Stimulated activated CD8-positive, alpha-beta memory T cell treated with anti-CD3 and anti-CD28 coated beads, Interleukin-2, amount 100 ng/mL, for 1 hour (primary cell): ENCODE measurements at regions not wholly inside any gene's neighbourhood (a gene's known extent, or its start where the extent isn't known, plus 50 kb on each side); places are given as distances from the start of the nearest gene placed in this dataset.
A peak's percentile ranks its signal among the peaks of the same experiment; 100 is the strongest.

ENCODE experiments used
- DNase-seq, 2 donors: peaks; one replicate each; pipeline ENCODE4 v3.0.0-alpha.2; 2020; ENCODE audit warnings: low read depth in 2 of 2

DNA sequence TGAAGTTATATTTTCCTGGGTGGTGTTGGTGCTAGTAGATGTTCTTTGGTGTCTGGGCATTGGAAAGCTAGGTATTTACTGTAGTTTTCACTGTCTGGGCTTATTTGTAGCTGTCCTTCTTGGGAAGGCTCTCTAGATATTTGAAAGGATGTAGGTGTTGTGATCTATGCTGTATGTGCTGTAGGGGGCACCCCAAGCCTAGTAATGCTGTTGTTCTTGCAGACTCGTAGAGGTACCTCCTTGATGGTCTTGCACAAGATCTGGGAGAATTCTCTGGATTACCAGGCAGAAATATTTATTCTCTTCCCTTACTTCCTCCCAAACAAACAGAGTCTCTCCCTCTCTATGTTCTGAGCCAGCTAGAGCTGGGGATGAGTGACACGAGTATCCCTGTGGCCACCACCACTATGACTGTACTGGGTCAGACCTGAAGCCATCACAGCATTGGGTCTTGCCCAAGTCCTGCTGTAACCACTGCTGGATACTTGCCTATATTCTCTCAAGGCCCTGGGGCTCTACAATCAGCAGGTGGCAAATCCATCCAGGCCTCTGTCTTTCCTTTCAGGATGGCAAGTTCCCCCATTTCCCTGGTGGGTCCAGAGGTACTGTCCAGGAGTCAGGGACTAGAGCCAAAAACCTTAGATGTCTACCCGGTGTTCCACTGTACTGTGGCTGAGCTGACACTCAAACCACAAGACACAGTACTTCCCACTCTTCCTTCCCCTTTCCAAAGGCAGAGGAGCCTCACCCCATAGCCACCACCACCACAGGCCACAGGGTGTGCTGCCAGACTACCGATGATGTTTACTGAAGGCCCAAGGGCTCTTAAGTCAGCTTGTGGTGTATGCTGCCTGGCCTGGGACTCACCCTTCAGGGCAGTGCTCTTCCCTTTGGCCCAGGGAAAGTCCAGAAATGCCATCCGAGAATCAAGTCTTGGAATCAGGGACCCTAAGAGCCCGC is 195.2 kb upstream of the DPPA4 start:
- peak; percentile 4 to 5 for DNase-seq

DNA sequence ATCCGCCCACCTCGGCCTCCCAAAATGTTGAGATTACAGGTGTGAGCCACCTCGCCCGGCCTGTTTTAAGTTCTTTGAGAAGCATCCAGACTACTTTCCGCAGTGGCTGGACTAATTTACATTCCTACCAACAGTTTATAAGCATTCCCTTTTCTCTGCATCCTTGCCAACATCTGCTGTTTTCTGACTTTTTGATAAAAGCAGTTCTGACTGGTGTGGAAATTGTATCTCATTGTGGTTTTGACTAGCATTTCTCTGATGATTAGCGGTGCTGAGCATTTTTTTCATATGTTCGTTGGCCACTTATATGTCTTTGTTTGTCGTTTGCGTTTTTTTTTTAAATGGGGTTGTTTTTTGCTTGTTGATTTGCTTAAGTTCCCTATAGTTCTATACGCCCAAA is 208.4 kb upstream of the DPPA4 start:
- DNase-seq: no peak

DNA sequence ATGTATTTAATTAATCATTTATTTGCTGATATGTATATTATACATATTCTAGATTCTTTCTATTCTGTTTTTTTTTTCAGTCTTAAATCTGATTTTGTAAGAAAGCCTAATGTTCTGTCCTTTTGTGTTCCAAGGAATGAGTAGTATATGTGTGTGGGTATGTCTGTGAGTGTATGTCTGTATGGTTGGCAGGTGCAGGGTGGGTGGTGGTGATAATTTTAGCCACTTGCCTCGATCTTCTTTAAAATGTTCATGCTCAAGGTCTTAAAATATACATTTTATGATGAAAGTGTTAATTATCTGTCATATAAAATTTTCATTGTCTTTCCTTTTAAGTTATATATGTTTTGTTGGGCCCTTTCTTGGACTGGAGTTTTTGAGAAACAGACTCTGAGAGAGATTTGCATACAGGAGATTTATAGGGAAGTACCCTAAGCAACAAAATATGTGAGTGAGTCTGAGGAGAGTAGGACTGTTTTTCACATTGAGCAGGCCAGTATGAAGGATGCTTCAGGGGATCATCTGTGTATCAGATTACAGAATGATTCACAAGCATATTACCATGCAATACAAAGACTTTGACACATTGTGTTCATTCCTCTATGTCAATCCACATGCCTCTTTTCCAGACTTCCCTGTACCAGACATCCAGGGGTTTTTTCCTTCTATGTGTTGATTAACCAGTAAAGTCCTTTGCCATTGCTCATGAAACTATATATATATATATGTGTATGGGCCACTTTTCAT is 211.0 kb upstream of the DPPA4 start:
- DNase-seq: no peak

DNA sequence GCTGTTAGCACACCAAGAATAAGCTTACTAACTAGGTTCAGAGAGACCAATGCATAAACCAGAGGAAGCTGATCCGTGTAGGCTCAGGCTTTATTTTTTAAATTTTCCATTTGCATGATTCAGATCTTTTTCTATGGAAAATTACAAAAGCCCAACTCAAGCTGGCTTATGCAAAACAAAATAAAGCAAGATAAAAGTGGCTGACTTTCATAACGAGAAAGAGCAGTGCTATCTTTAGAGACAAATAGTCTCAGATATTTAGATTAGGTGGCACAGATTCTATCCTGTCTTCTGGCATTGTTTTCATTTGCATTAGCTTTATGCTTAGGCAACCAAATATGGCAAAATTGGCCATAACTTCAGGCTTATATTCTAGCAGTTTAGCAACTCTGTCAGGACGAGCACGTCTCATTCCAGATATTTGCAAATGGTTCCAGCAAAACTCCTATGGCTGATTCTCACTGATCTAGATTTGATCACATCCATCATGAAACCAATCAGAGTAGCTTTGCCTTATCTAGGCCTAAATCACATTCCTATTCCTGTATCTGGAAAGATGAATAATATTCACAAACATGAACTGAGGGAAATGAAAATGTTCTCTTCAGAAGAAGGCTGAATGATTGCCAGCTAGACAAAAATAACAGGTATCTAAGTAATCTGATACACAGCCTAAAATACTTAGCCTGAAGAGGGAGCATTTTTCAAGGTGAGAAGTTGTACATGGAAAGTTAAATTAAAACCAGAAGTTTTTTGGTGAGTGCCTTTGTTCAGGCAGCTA is 216.4 kb upstream of the DPPA4 start:
- DNase-seq: no peak

DNA sequence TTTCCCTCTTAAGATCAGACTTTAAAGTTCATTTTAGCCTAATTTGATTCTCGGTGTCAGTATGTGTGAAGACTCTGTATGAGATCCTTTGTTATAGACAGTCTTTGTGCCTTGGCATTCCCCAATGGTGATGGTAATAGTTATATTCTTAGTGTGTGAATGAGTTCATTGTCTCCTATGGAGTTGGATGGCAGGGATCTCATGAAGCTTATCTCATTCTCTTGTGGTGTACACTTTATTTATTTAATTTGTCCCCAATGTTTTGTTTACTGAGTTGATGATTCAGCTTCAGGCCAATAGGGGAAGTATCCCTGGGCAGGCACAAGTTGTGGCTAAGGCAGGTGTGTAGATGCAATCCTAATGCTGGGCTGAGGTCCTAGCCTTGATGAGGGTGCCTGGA is 222.0 kb upstream of the DPPA4 start:
- no peak for DNase-seq

DNA sequence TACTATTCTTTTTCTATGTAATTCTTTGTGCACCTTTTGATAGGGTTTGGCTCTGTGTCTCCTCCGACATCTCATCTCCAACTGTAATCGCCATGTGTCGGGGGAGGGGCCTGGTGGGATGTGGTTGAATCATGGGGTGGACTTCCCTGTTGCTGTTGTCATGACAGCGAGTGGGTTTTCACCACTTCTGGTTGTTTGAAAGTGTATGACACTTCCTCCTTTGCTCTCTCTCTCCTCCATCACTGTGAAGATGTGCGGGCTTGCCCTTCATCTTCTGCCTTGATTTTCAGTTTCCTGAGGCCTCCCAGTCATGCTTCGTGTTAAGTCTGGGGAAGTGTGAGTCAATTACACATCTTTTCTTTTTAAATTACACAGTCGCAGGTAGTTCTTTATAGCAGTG is 225.8 kb upstream of the DPPA4 start:
- DNase-seq: no peak

DNA sequence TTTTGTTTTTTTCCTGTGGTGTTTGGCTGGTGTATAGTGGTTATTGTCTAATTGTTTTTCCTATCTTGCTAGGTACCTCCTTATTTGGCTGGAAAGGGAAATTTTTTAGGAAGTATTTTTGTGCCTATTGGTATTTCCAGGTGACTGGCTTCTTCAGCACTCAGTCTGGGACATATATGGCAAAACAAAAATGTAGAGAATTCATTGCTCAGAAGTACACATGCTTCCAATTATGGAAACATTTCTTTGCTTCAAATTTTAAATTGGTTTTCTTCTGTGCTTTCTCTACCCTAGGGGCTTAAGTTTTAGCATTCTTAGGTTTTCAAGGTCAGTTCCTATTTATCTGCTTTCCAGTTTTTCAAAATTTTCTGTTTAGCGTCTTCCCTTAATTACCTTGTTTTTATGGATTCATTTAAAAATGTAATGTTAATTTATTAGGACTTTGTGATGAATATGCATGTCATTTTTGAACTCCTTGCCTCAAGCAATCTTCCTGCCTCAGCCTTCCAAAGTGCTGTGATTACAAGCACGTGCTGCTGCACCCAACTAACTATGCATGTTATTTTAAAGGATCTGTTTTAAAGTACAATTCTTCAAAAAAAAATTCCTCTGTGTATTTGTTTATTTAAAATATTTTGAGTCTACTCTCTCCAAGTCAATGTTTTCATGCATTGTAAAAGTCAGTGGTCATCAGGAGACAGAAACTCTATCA is 231.9 kb upstream of the DPPA4 start:
- no peak for DNase-seq

DNA sequence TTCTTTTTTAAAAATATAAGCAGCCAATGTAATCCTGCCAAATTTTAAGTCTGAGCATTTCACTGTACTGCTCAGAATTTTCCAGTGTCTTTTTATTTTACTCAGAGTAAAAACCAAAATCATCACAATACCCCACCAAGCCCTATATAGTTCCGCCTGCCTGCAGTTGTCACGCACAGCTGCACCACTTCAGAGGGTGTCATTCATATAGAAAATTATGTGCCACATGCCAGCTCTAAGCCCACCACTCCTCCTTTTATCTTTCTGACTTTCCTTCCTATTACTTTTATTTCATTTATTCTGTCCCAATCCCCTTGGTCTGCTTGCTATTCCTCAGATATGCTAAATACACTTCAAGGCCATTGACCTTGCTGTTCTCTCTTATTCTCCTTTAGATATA is 233.1 kb upstream of the DPPA4 start:
- no peak for DNase-seq

DNA sequence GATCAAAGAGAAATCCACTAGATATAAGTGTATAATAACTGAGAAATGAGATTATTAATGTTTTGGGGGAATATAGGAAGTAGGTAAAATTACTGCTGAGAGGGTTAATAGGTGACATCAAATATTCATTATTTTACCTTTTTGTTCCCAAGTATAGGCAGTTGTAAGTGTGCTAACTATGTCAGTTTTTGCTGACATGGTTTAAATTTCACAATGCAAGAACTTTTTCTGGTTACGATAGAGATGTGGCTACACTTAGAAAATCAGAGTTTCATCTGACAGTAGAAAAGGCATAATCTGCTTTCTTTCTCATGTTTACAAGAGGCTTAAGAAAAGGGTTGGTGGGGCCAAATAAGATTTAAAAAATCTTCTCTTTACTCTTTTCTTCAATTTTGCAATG is 235.0 kb upstream of the DPPA4 start:
- no peak for DNase-seq

DNA sequence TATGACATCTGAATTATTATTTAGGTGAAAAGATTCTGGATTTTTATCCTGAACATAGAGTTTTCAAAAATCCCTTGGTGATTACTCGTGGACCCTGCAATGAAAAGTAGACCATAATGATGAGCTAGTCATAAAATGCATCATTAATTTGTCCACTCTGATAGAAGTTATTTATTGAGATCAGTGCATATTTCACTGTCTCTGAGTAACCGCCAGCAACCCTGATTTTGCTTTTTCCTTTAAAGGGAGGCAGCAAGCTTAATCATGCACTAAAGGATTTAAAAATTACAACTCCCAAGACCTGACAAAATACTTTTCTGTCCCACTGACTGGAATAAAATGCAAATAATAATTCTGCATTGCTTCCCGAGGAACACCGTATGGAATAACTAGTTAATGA is 259.6 kb upstream of the DPPA4 start:
- DNase-seq: no peak

DNA sequence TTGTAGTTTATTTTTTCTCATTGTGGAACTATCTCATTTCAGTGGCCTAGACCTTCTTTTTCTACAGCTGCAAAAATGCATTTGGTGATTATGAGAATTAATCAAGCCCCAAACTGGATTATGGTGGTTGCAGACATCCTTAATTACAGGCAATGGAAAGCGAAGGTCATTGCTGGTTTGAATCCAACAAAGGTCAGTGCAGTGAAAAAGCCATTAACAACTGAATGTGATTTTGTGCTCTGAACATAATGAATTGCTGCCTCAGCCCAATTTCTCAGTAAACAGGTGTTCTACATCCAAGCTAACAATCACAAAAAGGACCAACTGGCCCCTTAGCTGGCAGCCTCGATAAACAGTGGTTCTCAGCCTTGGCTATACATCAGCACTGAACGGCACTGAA is 260.1 kb upstream of the DPPA4 start:
- DNase-seq: no peak

DNA sequence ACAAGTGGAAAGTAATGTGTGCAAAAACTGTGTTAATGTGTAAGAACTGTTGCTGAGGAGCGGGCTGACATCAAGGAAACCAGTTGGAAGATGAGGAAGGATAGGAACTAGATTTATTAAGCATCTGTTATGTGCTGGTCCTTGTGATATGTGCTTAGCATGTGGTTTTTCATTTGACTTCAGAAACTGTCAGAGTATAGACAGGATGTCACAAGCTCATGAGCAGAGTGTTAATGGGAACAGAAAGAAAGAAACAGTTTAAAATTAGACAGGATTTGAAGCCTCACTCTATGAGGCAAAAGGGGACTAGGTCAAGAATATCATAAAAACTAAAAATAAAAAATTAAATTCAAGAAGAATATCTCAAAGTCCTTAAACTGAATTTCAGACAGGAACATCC is 270.6 kb upstream of the DPPA4 start:
- no peak for DNase-seq

DNA sequence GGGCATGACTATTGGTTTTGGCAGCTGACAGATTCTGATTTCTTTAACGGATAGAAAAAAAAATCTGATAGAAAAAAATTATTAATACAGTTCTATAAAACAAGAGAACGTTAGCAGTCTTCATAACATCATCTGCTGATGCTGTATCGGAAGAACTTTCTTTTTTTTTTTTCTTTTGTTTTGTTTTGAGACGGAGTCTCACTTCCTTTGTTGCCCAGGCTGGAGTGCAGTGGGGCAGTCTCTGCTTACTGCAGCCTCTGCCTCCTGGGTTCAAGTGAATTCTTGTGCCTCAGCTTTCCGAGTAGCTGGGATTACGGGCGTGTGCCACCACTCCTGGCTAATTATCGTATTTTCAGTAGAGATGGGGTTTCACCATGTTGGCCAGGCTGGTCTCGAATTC is 271.2 kb upstream of the DPPA4 start:
- no peak for DNase-seq

DNA sequence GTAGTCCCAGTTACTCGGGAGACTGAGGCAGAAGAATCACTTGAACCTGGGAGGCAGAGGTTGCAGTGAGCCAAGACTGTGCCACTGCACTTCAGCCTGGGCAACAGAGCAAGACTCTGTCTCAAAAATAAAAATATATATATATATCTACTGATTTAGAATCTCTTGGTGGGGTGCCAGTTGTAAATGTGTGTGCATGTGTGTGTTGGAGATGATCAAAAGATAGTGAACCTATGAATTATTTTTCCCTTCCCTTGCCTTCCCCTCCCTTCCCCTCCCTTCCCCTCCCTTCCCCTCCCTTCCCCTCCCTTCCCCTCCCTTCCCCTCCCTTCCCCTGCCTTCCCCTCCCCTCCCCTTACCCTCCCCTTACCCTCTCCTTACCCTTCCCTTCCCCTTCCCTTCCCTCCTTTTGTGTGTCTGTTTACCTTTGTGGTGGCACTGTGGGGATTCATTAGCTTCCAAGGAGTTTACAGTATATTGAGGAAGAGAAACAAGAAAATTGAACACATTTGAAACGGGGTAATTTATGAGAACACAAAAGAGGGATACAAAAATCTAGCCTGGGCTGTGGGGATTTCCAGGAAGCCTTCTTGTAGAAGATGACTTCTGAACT is 281.5 kb upstream of the DPPA4 start:
- DNase-seq: no peak

DNA sequence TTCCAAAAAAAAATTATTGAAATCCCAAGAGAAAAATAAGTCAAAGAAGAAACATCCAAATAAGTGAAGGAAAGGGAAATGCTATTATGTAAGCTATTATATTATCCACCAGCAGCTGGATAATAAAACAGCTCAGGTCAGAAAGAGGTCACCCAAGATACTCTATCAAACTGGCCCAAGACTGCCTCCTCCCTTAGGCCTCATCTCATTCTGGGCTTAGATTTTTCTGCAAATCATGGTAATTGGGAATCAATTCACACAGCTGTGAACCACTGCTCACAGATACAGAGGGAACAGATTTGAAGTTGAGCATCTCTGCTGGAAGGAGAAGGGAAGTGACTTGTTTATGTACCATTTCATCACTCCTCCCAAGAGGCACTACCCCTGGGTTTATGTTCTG is 294.6 kb upstream of the DPPA4 start:
- no peak for DNase-seq

DNA sequence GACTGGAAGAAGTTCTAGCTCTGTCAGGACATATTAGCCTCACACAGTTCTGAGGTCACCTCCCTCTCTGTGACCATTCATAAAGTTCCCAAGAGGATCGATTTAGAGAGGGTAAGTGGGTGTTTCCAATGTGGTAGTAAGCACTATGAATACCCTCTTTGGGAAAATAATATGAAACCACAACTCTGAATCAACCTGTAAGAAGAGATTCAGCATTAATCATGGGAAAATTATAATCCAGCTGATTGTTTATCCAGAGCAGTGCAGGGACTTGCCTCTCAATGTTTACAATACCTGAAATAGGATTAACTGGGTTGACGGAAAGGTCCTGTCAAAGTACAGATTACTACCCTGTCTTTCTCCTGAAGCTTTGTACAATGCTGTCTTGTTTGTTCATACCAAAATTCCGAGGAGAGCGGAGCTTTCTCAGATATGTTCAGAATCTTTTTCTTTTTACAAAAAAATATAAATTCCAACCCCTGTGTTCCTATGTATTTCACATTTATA is 302.9 kb upstream of the DPPA4 start:
- no peak for DNase-seq

DNA sequence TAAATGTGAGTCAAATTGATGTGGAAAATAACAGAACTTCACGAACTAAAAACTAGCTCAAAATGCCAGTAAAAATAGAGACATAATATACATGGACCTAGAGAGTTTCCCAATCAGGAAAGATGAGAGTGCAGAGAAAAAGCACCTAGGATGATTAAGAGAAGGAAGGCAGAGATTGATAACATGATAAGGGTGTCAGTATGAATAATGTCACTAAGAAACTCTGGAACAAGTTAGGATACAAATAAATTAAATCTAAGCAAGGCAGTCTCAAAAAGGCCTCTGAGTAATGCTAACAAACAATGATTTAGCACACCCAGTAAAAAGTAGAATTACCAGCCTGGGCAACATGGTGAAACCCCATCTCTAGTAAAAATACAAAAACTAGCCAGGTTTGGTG is 304.7 kb upstream of the DPPA4 start:
- no peak for DNase-seq

DNA sequence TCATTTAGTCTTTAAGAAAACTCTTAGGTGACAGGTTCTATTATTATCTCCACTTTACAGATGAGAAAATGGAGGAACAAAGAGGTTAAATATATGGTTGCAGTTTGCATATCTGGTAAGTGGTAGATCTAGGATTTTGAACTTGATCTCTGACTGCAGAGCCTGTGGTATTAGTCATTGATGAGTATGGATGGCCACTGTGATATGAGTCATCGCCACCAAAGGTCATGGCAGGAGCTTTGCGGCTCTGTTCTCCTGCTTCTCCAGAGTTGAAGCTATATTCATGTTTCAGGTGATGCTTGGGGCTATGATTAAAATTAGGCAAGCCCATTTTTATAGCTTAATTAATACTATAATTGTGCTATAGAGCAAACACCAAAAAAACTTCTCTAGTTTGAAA is 306.2 kb upstream of the DPPA4 start:
- no peak for DNase-seq

DNA sequence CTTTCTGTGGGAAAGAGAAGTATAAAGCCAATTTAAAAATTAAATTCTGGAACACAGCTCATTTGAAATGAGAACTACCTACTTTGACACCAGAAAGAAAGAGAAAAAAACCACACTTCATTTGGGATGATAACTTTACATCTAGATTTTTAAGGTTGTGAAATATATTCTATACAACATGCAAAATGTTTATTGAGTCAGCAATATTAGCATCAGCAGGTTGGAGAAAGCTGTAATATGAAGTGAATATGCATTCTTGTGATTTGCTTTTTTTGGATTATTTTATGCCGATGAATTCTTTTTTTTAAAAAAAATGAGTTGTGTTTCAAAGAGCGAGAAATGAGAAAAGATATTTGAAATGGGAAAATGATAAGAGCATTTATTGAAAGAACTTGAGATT is 307.0 kb upstream of the DPPA4 start:
- DNase-seq: no peak

DNA sequence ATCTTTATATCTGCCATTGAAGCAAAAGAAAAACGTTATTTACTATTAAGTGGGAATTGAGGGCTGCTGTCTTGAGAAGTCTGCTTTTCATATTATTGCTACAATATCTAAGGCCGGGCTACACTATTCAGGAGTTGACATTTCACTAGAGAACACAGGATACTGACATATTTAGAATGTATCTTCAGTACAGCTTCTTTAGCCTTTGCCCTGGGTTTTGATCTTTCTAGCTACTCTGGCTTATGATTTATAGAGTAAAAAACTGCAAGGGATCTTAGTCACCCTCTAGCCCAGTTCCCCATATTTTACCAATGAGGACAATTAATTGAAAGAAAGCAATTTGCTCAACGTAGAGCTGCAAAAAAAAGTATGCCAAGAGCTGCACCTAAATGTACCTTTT is 307.4 kb upstream of the DPPA4 start:
- DNase-seq: no peak

DNA sequence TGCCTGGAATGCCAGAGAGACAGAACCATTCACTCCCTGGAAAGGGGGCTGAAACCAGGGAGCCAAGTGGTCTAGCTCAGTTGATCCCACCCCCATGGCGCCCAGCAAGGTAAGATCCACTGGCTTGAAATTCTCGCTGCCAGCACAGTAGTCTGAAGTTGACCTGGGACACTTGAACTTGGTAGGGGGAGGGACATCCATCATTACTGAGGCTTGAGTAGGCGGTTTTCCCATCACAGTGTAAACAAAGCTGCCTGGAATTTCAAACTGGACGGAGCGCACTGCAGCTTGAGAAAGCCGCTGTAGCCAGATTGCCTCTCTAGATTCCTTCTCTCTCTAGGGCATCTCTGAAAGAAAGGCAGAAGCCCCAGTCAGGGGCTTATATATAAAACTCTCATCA is 310.7 kb upstream of the DPPA4 start:
- no peak for DNase-seq
